ENCODE measurements at regions not wholly inside any gene's neighbourhood (a gene's known extent, or its start where the extent isn't known, plus 50 kb on each side); places are given as distances from the start of the nearest gene placed in this dataset.

GRCh38 chr14:26088275-26088674 is 509.6 kb downstream of the NOVA1 start:
- TF ChIP-seq CREB5 (CRISPR knock-in tag; IDR thresholded peaks at IDR 0.05; ENCODE audit: low read depth): no peak
- no peak for TF ChIP-seq PATZ1 (CRISPR knock-in tag; IDR thresholded peaks at IDR 0.05; ENCODE audit: borderline replicate concordance)
- no peak for TF ChIP-seq CSDC2 (CRISPR knock-in tag; IDR thresholded peaks at IDR 0.05)
- no peak for TF ChIP-seq PPARA (CRISPR knock-in tag; IDR thresholded peaks at IDR 0.05; ENCODE audit: borderline replicate concordance)
- TF ChIP-seq BACH2 (CRISPR knock-in tag; IDR thresholded peaks at IDR 0.05; ENCODE audit: borderline replicate concordance): no peak
- TF ChIP-seq ZNF70 (CRISPR knock-in tag; IDR thresholded peaks at IDR 0.05): no peak
- TF ChIP-seq ZNF565 (CRISPR knock-in tag; conservative IDR thresholded peaks at IDR 0.05; ENCODE audit: low read depth): no peak
- no peak for TF ChIP-seq ZC3H10 (CRISPR knock-in tag; IDR thresholded peaks at IDR 0.05)
- TF ChIP-seq ZFP3 (CRISPR knock-in tag; IDR thresholded peaks at IDR 0.05): no peak
- TF ChIP-seq OSR1 (CRISPR knock-in tag; IDR thresholded peaks at IDR 0.05): no peak
- no peak for TF ChIP-seq RARB (CRISPR knock-in tag; IDR thresholded peaks at IDR 0.05)
- no peak for TF ChIP-seq POU6F1 (CRISPR knock-in tag; IDR thresholded peaks at IDR 0.05; ENCODE audit: borderline replicate concordance, low read depth)
